HG03460 (cell line): ENCODE measurements at regions not wholly inside any gene's neighbourhood (a gene's known extent, or its start where the extent isn't known, plus 50 kb on each side); places are given as distances from the start of the nearest gene placed in this dataset.
"Not testable (repeated sequence)": the region's sequence is repeated elsewhere in the genome, so short reads cannot be mapped to it uniquely, and the experiment has no call there.

Experiments
- ATAC-seq: cut with Tn5 transposase; IDR thresholded peaks from one replicate; pipeline ENCODE4 v1.9.1; 2021; ENCODE audit not compliant: unreplicated experiment

DNA sequence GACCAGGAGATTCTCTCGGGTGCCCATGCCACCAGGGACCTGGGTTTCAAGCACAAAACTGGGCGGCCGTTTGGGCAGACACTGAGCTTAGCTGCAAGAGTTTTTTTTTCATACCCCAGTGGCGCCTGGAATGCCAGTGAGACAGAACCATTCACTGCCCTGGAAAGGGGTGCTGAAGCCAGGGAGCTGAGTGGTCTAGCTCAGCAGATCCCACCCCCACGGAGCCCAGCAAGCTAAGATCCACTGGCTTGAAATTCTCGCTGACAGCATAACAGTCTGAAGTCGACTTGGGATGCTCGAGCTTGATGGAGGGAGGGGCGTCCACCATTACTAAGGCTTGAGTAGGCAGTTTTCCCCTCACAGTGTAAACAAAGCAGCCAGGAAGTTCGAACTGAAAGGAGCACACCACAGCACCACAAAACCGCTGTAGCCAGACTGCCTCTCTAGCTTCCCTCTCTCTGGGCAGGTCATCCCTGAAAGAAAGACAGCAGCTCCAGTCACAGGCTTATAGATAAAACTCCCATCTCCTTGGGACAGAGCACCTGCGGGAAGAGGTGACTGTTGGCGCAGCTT lies 157.7 kb downstream of the GIPC2 start:
- not testable (repeated sequence) for ATAC-seq

DNA sequence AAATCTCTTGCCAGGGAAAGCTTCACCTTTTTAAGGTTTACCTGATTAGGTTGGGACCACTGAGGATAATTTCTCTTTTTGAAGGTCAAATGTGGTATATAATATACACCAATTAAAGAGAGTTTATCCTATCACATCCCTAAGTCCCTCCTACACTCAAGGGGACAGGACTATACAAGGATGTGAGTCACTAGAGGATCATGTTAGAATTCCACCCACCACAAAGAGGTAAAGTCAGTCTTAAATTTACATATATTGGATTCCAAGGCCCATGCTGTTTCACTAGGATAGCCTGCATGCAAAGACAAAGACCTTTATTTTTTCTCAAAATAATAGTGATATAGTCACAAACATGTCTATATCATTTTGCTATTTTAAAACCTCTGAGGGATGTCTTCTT lies 164.4 kb downstream of the GIPC2 start:
- no peak for ATAC-seq

DNA sequence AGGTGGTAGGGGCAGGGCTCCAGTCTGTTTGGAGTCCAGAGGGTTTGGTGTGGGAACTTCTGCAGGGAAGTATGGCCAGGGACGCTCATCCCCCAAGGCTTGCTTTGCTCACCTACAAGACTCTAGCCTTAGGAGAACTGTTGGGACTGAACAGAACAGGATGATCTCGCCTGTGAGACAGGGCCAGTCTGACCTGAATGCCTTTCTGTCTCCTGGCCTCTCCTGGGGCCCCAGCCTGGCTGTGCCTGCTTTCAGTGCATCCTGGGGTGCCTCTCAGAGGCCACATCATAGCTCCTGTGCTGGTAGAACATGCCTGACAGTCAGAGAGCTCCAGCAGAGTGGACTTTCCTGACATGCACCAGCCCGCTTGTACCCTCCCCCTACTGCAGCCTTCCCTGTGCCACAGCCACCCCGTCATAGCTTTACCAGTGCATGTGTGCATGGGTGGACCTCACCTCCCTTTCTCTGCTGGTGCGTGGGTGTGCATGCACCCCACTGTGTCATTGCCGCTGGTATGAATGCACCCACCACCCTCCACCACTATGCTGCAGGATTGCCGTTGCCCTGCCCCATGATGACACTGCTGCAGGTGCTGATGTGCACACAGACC lies 165.8 kb downstream of the GIPC2 start:
- no peak for ATAC-seq

DNA sequence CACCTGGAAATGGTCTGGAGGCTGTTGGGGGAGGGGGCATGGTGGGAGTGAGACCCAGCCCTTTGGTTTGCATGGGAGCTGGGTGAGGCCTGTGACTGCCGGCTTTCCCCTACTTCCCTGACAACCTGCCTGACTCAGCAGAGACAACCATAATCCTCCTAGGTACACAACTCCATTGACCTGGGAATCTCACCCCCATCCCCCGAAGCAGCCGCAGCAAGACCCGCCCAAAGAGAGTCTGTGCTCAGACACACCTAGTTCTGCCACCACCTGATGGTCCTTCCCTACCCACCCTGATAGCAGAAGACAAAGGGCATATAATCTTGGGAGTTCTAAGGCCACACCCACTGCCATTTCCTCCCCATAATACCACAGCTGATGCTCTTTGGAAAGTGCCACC lies 168.6 kb downstream of the GIPC2 start:
- no peak for ATAC-seq

DNA sequence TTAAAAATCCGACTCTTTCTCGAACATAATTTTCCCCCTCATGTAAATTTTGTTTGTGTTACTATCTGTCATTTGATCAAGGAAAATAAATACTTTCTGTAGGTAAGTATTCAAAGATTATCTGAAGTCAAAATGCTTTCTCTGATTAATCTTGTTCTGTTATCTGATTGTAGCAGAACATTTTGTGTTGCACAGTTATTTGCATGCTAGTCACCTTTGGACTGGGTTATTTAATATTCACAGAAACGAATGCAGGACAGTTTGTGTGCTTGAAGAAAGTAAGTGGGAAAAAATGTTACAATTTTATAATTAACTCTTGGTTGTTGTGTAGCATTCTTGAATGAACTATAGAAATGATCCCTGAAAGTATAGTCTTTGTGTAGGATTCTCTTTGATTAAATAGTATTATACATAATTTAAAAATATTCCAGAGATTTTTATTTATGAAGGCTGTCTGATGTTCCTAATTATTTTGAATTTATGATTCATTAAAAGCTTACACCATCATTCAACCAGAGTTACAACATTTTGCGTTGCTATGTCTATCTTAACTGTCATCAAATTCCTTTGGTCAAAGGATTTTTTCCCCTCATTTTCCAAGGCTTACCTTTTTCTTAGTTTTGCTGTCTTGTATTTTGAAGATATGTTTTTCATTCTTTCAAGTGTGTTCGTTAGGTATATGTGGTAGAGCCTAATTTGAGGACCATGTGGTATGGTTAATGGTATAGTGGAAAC lies 176.6 kb downstream of the GIPC2 start:
- ATAC-seq: no peak

DNA sequence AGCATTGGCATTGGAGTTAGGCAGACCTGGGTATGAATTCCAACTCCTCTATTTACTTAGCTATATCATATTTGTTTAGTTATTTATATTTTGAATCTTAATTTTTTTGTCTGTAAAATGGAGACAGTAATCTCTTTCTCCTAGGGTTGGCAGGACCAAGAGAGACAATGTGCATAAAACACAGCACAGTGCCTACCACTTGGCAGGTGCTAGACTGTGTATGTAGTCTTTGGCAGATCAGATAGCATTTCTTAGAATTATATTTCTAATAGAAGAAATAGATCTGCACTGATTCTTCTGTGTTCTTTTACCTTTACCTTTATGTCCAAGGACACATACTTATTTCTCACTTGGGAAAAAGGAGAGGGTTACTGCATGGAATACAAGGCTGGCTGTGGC lies 177.2 kb downstream of the GIPC2 start:
- no peak for ATAC-seq

DNA sequence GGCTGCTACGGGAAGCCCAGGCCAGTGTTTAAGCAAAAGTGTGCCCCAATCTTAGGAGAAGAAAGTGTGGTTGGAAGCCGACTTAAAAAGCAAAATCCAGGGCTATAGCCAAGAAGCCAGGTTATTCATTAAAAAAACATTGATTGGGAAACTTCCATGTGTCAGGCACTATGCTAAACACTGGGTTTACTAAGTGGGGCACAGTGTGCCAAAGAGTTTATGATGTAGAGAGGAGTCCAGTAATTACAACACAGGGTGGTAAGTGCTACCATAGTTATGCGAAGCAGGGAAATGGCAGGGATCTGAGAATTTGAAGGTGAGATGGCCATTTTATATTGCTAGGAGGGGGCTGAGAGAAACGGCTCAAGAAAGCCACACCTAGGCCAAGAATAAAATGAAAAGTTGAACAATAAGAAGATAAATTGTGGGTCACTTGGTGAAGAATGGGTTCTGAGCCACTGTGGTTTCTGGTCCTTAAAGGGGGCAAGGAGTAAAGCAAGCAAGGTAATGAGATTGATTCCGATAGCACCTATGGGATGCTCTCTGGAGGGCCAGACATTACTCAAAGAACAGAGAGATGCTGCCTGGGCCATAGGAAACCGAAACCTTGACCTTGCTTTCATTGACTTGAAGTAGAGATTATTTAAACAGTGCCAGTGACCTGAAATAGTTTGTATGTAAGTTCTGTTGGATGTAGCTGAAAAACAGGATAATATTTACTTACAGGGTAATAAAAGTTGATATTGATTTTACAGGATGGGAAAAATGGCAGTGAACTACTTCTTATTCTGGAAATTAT lies 177.8 kb downstream of the GIPC2 start:
- ATAC-seq: no peak

DNA sequence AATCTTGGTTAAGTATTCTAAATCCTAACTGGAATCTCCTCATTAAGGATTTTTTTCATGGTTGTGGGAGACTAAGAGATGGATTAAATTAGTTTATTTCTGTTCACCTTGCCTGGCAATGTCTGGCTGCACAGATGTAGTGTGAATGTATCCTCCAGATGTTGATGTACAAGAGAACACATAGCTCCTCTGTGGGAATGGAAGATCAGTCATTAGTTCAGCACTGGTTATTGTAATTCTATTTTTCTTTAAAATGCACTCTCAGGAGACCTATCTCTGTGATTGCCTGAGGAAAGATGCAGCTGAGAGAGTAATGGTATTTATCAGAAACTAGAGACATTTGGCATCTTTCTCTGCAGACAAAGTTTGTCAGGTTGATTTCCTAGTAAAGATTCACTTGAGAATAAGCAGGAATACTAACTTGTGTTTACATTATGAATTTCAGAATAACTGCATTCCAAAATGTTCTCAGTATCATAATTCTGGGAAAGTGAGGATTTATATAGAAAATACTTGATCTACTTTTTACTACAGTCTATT lies 178.6 kb downstream of the GIPC2 start:
- ATAC-seq: no peak

DNA sequence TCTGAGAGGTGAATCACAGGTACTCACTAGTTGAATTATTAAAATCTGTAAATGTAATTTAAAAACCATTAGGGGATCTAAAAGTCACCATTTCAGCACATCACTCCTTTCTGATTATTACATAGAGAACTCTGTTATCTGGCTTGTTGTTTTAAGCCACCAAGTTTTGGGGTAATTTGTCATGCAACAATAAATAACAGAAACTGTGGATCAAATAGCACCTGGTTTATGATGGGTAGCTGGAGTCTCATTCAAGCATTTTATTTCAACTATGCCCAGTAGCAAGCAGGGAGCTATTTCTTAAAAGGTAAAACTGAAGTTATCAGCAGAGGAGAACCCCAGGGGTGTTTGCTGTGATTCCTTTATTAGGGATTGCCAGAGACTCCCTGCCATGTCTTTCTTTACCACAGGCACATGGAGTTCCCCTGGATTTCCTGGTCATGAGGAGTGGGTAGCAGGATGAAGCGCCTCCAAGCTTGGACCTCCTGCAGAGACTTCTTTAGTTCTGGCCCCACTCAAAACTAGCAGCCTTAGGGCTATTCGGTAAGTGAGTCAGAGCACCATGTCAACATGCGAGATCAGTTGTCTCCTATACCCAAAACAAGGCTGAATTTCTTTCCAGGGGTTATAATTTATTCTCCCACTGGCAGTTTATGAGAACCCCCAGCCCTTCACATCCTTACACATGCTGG lies 179.2 kb downstream of the GIPC2 start:
- no peak for ATAC-seq

DNA sequence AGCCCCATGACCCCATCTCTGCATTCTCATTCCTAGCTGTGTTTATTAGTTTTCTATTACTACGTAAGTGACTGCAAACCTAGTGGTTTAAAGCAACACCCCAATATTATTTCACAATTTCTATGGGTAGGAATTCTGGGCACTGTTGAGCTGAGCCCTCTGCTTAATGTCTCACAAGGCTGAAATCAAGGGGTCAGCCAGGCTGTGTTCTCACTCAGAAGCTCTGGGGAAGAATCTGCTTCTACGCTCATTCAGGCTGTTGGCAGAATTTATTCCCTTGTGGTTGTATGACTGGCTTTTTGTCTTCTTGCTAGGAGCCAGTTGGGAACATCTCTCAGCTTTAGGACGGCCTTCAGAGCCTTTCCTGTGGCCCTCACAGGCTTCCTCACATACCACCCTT lies 181.0 kb downstream of the GIPC2 start:
- no peak for ATAC-seq

DNA sequence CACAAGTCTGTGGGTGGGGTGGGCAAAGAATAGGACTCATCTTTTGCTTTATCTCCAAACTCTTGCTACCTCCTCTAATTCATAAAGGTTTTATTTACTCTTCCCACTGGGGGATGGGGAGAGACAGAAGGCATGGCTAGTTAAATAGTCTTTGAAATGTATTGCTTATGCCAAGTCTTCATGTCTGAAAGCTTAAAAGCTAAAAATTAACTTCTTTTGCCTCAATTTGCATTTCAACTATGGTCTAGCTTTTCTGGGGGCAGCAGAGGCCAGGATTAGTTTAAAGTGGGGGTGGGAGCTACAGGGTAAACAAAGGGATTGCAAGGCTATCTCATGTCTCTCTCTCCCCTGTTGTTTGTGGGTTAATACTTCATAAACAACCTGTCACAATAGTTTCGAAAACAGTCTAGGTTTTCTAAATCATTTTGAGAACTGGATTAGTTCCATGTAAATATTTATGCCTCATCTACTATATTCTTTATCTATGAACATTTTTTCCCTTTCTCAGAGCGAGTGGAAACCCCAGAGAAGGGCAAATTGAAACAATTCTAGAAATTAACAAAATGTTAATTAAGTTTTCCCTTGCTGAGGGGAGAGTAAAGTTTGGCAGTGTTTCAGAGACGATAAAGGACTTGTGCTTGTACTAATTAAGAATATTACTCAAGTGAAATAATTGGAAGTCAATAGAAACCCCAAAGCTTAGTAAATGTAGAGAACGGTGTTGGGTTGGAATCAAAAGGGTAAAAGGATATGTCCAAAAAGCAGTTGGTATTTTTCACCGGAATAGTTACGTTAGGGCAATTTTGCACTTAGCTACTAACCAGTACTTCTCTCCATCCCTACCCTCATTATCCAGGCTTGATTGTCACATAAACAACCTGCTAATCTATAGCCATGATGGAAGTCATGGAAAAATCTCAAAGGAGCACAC lies 182.2 kb downstream of the GIPC2 start:
- ATAC-seq: no peak

DNA sequence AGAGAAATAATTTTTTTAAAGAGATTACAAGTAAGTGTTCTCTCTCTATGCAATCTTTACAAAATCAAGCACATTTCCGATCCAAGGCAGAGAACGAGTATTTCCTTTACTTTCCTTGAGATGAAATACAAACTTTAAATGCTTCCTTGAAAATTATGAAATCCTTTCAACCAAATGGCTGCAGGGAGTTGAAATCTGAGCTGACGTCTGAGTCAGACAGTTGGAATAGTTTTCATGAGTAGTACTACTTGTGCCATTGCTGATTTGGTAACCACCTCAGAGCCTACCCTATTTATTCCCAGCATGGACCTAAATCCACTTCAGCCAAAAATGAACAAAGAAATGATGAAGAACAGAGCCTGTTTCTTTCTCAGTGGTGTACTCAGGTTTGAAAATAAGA lies 183.6 kb downstream of the GIPC2 start:
- no peak for ATAC-seq

DNA sequence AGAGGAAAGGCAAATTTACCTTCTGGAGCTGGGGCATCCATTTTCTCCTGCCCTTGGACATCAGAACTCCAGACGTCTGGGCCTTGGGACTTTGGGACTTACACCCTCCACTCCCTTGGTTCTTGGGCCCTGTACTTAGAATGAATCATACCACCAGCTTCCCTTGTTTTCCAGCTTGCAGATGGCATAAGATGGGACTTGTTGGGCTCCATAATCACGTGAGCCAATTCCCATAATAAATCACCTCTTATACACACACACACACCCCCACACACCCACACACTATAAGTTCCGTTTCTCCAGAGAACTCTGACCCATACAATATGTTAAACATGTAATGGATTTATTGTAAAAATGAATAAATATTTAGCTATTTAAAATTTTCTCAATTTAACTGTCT lies 185.7 kb downstream of the GIPC2 start:
- ATAC-seq: no peak

DNA sequence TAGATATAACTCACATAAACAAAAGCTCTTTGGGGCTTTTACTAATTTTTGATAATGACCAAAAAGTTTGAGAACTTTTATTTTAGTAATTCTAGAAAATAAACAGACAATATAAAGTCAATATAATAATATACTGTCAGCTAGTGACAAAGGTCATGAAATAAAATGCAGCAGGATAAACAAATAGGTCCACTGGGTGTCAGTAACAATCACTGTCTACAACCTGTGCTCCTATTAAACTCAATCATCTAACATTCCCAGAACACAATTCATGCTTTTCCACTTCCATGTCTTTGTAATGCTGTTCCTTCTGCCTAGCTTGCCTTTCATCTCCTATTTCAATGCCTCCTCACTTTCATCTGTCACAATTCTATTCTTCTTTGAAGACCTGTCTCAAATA lies 186.1 kb downstream of the GIPC2 start:
- no peak for ATAC-seq

DNA sequence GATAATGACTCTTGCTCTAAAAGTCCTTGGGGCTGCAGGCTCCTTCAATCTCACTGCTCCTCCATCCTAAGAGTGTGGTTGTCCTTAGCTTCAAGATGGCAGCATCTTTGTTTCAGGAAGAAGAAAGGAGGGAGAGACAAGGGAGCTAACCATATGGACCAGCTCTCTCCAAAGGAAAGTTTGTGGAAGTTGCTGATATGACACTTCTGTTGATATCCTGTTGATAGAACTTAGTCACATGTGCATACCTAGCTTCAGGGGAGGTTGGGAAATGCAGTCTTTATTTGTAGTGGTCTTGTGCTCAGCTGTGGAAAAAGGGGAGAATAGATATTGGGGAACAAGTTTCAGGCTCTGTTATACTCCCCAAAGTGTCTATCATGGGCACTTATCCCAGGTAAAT lies 186.9 kb downstream of the GIPC2 start:
- ATAC-seq: no peak

DNA sequence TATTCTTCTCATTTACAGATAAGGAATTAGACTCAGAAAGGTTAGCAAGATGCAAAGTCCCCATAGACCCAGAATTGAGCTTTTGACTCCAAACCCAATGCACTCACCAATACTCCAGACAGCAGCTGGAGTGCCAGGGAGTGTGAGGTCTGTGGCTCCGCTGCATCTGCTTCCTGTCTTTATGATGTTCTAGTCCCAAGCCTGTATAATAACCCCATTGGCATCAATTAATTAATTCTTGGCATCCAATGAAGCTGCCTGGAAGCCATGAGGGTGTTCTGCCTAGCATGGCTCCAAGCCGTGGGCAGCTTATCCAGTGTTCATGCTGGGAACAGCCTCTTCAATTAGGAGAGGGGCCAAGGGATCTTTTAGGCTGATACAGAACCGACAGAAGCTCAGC lies 188.7 kb downstream of the GIPC2 start:
- ATAC-seq: no peak

DNA sequence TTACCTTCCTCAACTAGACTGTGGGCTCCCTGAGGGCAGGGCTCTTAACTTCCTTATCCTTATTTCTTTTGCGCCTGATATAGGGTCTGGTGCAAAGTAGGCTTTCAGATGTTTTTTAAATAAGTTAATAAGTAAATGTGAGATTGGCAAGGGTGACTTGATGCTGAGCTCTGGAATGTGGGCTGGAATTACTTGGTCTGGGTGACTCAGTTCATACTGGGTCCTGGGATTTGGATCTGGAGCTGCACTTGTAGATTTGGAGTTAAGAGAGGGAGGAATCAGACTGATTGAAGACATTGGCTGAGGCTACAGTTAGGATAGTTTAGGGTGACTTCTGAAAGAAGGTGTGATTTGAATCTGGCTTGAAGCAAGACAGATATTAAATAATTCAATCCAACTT lies 190.9 kb downstream of the GIPC2 start:
- ATAC-seq: no peak

DNA sequence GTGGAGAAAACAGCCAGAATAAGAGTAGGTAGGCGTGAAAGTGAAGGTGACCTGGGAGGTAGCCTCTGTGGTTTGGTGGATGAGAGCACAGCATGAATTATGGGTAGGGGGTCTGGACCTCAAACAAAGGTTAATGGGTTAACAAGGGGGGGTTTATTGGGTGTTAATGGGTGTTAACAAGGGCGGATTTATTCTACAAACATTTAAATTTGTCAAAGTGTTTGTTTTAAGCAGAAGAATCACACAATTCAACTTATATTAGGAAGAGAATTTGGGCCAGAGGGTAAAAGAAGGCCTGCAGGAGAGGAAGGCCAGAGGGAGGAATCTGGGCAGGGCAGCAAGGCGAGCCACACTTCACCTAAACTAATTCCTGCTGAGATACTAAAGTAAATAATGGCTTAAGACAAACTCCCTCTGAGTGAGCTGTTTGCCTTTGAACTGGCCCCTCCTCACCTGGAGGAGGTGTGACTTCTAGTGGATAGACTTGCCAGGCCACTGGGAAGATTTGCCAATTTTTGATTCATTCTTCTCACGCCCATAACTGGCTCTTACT lies 191.7 kb downstream of the GIPC2 start:
- no peak for ATAC-seq

DNA sequence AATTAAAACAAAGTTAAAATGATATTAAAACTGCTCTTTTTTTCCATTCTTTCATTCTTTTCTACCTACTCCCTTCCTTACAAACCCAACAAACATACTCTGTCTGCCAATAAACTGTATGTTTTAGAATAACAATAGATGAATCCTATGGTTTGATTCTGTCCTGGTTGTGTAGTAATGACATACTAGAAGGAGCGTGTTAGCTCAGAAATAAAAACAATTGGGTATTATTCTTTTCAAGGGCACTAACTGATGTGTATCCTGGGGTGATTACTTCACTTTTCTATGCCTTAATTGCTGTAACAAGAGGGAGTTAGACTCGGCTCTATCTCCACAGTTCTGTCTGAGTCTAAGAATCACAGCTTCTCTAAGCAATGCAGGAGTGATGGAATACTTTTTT lies 194.4 kb downstream of the GIPC2 start:
- no peak for ATAC-seq

DNA sequence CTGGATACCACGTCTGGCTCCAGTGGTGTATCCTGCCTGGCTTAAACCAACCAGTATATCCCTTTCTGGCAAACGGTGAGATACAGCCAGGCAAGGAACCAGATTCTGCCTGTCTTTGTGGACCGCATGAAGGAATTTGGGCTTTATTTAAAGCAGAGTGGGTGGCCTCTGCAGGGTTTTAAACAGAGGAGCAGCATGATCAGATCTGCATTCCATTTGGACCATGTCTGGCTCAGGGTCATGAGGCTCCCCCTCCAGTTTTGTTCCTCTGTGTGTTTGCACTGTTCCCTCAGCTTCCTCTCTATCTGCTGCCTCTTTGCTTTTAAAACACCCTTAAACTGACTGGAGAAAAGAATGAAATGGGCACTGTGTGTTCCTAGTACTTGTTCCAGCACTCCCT lies 195.0 kb downstream of the GIPC2 start:
- no peak for ATAC-seq
